ENCODE measurements at regions not wholly inside any gene's neighbourhood (a gene's known extent, or its start where the extent isn't known, plus 50 kb on each side); places are given as distances from the start of the nearest gene placed in this dataset.
"Not testable (repeated sequence)": the region's sequence is repeated elsewhere in the genome, so short reads cannot be mapped to it uniquely, and the experiment has no call there.

DNA sequence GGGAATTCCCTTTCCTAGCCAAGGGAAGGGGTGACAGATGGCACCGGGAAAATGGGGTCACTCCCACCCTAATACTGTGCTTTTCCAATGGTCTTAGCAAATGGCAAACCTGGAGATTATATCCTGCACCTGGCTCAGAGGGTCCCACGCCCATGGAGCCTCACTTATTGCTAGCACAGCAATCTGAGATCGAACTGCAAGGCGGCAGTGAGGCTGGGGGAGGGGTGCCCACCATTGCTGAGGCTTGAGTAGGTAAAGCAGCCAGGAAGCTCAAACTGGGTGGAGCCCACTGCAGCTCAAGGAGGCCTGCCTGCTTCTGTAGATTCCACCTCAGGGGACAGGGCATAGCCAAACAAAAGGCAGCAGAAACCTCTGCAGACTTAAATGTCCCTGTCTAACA is 438.9 kb downstream of the TMEM182 start:
- TF ChIP-seq POLR2A, CTCF, POLR2AphosphoS5 (IDR thresholded peaks at IDR 0.05): not testable (repeated sequence)
